BE2C (cell line): ENCODE measurements at regions not wholly inside any gene's neighbourhood (a gene's known extent, or its start where the extent isn't known, plus 50 kb on each side); places are given as distances from the start of the nearest gene placed in this dataset.

ENCODE experiments used
- DNase-seq: peaks from one replicate; pipeline ENCODE4 v3.0.0-alpha.2; 2020
- H3K27me3 ChIP-seq: fragments of 250-450 bp; sonication (Bioruptor Pico); 2 replicates; pipeline ENCODE4 v1.5.1; 2020; ENCODE audit warnings: mild to moderate bottlenecking
- H3K36me3 ChIP-seq: fragments of 250-450 bp; sonication (Bioruptor Pico); 2 replicates; pipeline ENCODE4 v1.5.1; 2020; ENCODE audit warnings: mild to moderate bottlenecking
- H3K4me1 ChIP-seq: fragments of 250-450 bp; sonication (Bioruptor Pico); 2 replicates; pipeline ENCODE4 v1.5.1; 2020
- H3K4me3 ChIP-seq: 2 replicates; pipeline ENCODE4 v1.5.1; 2011; ENCODE audit warnings: low read depth, low read length
- H3K9me3 ChIP-seq: fragments of 250-450 bp; sonication (Bioruptor Pico); 2 replicates; pipeline ENCODE4 v1.5.1; 2020
- CTCF ChIP-seq: IDR thresholded peaks from 2 replicates; pipeline ENCODE4 v1.5.1; 2012; ENCODE audit warnings: mild to moderate bottlenecking, low read depth, low read length

- Histone ChIP-seq H3K27me3 (no peaks in the 10 kb centered on the region), H3K4me1 (no peaks in the 10 kb centered on the region), H3K9me3 (no peaks in the 10 kb centered on the region), H3K36me3 (no peaks in the 10 kb centered on the region), H3K4me3 (no peak overlapping the region)
- no peak for TF ChIP-seq CTCF
- DNase-seq: no peak
Measured at GRCh38 chr9:80012557-80013330, 441.0 kb downstream of the TLE4 start.

- Histone ChIP-seq H3K9me3 (no peaks in the 10 kb centered on the region), H3K27me3 (no peaks in the 10 kb centered on the region), H3K36me3 (no peaks in the 10 kb centered on the region), H3K4me3 (no peak overlapping the region), H3K4me1 (no peaks in the 10 kb centered on the region)
- no peak for DNase-seq
- no peak for TF ChIP-seq CTCF
Measured at GRCh38 chr9:80009204-80009603, 437.4 kb downstream of the TLE4 start.

GRCh38 chr9:80004714-80005113 lies 432.9 kb downstream of the TLE4 start:
- H3K27me3 ChIP-seq: no peaks in the 10 kb centered on the region
- no peaks in the 10 kb centered on the region for H3K9me3 ChIP-seq
- no peak for DNase-seq
- H3K4me1 ChIP-seq: no peaks in the 10 kb centered on the region
- H3K36me3 ChIP-seq: no peaks in the 10 kb centered on the region
- no peak overlapping the region for H3K4me3 ChIP-seq
- TF ChIP-seq CTCF: no peak

GRCh38 chr9:79990536-79990935 lies 418.8 kb downstream of the TLE4 start:
- TF ChIP-seq CTCF: no peak
- DNase-seq: no peak
- Histone ChIP-seq H3K27me3 (no peaks in the 10 kb centered on the region), H3K4me1 (no peaks in the 10 kb centered on the region), H3K4me3 (no peak overlapping the region), H3K9me3 (no peaks in the 10 kb centered on the region), H3K36me3 (no peaks in the 10 kb centered on the region)

- H3K4me1 ChIP-seq: no peaks in the 10 kb centered on the region; the same call in 1 of the 2 replicates
- no peak for DNase-seq
- no peaks in the 10 kb centered on the region for H3K9me3 ChIP-seq
- H3K36me3 ChIP-seq: no peaks in the 10 kb centered on the region
- no peak overlapping the region for H3K4me3 ChIP-seq
- no peaks in the 10 kb centered on the region for H3K27me3 ChIP-seq
- TF ChIP-seq CTCF: no peak
Measured at GRCh38 chr9:79989079-79989478, 417.3 kb downstream of the TLE4 start.

GRCh38 chr9:79988126-79988525 lies 416.4 kb downstream of the TLE4 start:
- Histone ChIP-seq H3K9me3 (no peaks in the 10 kb centered on the region), H3K27me3 (no peaks in the 10 kb centered on the region), H3K4me3 (no peak overlapping the region), H3K4me1 (no peaks in the 10 kb centered on the region; the same call in 1 of the 2 replicates), H3K36me3 (no peaks in the 10 kb centered on the region)
- no peak for DNase-seq
- no peak for TF ChIP-seq CTCF
